ENCODE measurements at regions not wholly inside any gene's neighbourhood (a gene's known extent, or its start where the extent isn't known, plus 50 kb on each side); places are given as distances from the start of the nearest gene placed in this dataset.

DNA sequence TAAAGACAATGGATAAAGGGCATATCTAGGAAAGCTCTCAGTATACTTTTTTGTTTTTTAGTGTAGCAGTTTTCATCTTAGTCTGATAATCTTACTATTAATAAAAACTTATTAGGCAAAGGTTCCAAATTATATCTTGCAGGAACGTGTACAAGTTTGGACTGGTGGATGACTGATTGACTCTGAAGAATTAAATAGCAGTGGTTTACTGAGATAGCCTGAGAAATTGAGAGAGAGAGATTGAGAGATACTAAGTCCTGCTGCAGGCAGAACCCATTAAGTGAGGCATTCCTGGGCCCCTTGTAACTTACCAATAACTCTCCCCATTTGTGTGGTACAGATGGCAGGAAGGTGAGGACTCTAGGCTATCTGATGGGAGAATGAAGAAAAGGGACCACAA, 80.2 kb upstream of the SLC38A2 start:
- Histone ChIP-seq H3K4me3 (replicated peaks in 1 of 4; ENCODE audit: control extremely low read depth in 1 of 4, insufficient read depth in 1 of 4, low read depth in 3 of 4, low read length in 4 of 4) (no peak overlapping the region), H3K27me3 (ENCODE audit: control insufficient read depth, insufficient read depth, low read length) (no peaks in the 10 kb centered on the region), H3K36me3 (ENCODE audit: control insufficient read depth, insufficient read depth, low read length) (no peaks in the 10 kb centered on the region), H4K20me1 (ENCODE audit: control insufficient read depth, extremely low read depth, insufficient read depth, low read length) (no peaks in the 10 kb centered on the region), H2AFZ (ENCODE audit: low read length) (no peak overlapping the region), H3K4me2 (ENCODE audit: extremely low read depth, insufficient read depth, low read length) (no peak overlapping the region), H3K79me2 (ENCODE audit: control insufficient read depth, insufficient read depth, low read length) (no peaks in the 10 kb centered on the region), H3K9ac (ENCODE audit: insufficient read depth, low read length) (no peak overlapping the region), H3K4me1 (ENCODE audit: control insufficient read depth, extremely low read depth, insufficient read depth, low read length) (peaks cover 8% of the 10 kb centered on the region), H3K27ac (ENCODE audit: insufficient read depth, low read length) (no peak overlapping the region), H3K9me3 (ENCODE audit: control insufficient read depth, insufficient read depth, low read depth, low read length) (no peaks in the 10 kb centered on the region)
- TF ChIP-seq EZH2 (IDR thresholded peaks at IDR 0.05; ENCODE audit: low read length, missing control alignments) (no peak), CTCF (conservative IDR thresholded peaks at IDR 0.05 in 1 of 2, IDR thresholded peaks at IDR 0.05 in 1 of 2; ENCODE audit: low read depth in 1 of 2, low read length in 2 of 2) (no peak)
- DNase-seq (ENCODE audit: low read depth in 2 of 2): no peak

DNA sequence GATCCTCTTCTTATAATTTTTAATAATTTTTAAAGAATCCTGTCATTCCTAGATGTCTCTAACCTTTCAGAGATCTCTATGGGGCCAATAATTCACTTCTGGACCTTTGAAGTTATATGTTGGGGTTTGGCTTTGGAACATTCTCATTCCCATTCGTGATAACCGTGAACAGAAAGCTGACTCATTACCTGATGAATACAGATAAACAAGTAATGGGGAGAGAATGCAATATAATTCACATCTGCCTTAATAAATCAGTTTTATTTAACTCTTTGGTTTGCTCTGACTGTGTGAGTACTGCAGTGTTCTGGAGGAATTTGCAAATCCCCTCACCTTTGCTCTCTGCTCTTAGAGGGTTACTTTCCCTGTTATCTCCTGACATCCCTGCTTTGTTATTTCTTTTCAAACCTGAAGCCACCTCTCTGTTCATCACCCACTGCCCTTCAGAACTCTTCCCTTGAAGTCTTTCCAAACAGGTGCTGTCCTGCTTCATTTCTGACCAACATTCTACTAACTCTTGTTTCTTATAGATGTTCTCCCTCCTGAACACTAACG, 79.6 kb upstream of the SLC38A2 start:
- peak in 1 of 2 donors; percentile 66 for DNase-seq (ENCODE audit: low read depth in 2 of 2)
- H3K4me1 ChIP-seq (ENCODE audit: control insufficient read depth, extremely low read depth, insufficient read depth, low read length): peaks cover 8% of the 10 kb centered on the region
- H3K79me2 ChIP-seq (ENCODE audit: control insufficient read depth, insufficient read depth, low read length): no peaks in the 10 kb centered on the region
- no peak for TF ChIP-seq EZH2 (IDR thresholded peaks at IDR 0.05; ENCODE audit: low read length, missing control alignments)
- no peak for TF ChIP-seq CTCF (conservative IDR thresholded peaks at IDR 0.05 in 1 of 2, IDR thresholded peaks at IDR 0.05 in 1 of 2; ENCODE audit: low read depth in 1 of 2, low read length in 2 of 2)
- H4K20me1 ChIP-seq (ENCODE audit: control insufficient read depth, extremely low read depth, insufficient read depth, low read length): no peaks in the 10 kb centered on the region
- H3K4me2 ChIP-seq (ENCODE audit: extremely low read depth, insufficient read depth, low read length): peak overlapping the region; percentile 26
- no peak overlapping the region for H3K4me3 ChIP-seq (replicated peaks in 1 of 4; ENCODE audit: control extremely low read depth in 1 of 4, insufficient read depth in 1 of 4, low read depth in 3 of 4, low read length in 4 of 4)
- H3K9me3 ChIP-seq (ENCODE audit: control insufficient read depth, insufficient read depth, low read depth, low read length): no peaks in the 10 kb centered on the region
- no peak overlapping the region for H2AFZ ChIP-seq (ENCODE audit: low read length)
- H3K27ac ChIP-seq (ENCODE audit: insufficient read depth, low read length): no peak overlapping the region
- H3K36me3 ChIP-seq (ENCODE audit: control insufficient read depth, insufficient read depth, low read length): no peaks in the 10 kb centered on the region
- H3K27me3 ChIP-seq (ENCODE audit: control insufficient read depth, insufficient read depth, low read length): no peaks in the 10 kb centered on the region
- H3K9ac ChIP-seq (ENCODE audit: insufficient read depth, low read length): no peak overlapping the region

DNA sequence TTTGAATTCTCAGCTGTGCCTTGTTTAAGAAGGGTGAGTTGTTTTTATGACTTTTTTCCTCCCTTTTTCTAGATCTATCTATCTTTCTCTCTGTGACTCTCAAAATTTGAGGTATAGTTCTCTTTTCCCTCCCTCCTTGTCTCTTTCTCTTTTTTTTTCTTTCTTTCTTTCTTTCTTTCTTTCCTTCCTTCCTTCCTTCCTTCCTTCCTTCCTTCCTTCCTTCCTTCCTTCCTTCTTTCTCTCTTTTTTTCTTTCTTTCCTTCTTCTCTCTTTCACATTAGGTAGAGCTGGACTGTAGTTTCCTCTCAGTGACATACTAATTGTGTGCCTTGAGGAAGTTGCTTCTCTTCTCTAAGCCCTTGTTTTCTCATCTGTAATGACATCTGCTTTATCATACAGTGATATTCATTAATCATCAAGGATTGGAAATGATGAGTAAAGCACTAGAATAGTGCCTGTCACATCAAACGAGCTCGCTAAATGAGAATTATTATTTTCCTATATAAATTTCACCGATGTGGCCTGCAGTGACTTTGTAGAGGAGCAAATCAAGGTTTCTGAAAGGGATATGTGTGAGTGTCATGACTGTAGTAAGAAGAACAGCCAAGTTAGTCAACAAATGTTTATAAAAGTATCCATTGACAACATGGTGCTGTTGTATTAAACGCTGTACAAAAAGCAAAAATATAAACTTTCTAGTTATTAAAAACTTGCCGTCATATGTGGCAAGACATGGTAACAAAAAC, 78.9 kb upstream of the SLC38A2 start:
- Histone ChIP-seq H3K36me3 (ENCODE audit: control insufficient read depth, insufficient read depth, low read length) (no peaks in the 10 kb centered on the region), H3K4me1 (ENCODE audit: control insufficient read depth, extremely low read depth, insufficient read depth, low read length) (peaks cover 8% of the 10 kb centered on the region)

More for the DNA sequence above, 78.9 kb upstream of the SLC38A2 start:
- Histone ChIP-seq H3K4me3 (replicated peaks in 1 of 4; ENCODE audit: control extremely low read depth in 1 of 4, insufficient read depth in 1 of 4, low read depth in 3 of 4, low read length in 4 of 4) (no peak overlapping the region), H4K20me1 (ENCODE audit: control insufficient read depth, extremely low read depth, insufficient read depth, low read length) (no peaks in the 10 kb centered on the region), H3K4me2 (ENCODE audit: extremely low read depth, insufficient read depth, low read length) (no peak overlapping the region), H2AFZ (ENCODE audit: low read length) (no peak overlapping the region), H3K79me2 (ENCODE audit: control insufficient read depth, insufficient read depth, low read length) (no peaks in the 10 kb centered on the region), H3K9ac (ENCODE audit: insufficient read depth, low read length) (no peak overlapping the region), H3K27me3 (ENCODE audit: control insufficient read depth, insufficient read depth, low read length) (no peaks in the 10 kb centered on the region), H3K27ac (ENCODE audit: insufficient read depth, low read length) (no peak overlapping the region), H3K9me3 (ENCODE audit: control insufficient read depth, insufficient read depth, low read depth, low read length) (no peaks in the 10 kb centered on the region)
- TF ChIP-seq EZH2 (IDR thresholded peaks at IDR 0.05; ENCODE audit: low read length, missing control alignments) (no peak), CTCF (conservative IDR thresholded peaks at IDR 0.05 in 1 of 2, IDR thresholded peaks at IDR 0.05 in 1 of 2; ENCODE audit: low read depth in 1 of 2, low read length in 2 of 2) (no peak)
- no peak for DNase-seq (ENCODE audit: low read depth in 2 of 2)
